SK-N-SH treated with all-trans-retinoic acid at 6 μM for 48 hours (cell line): ENCODE measurements at regions not wholly inside any gene's neighbourhood (a gene's known extent, or its start where the extent isn't known, plus 50 kb on each side); places are given as distances from the start of the nearest gene placed in this dataset.

Experiments used
- CSDC2 ChIP-seq: fragments of 250-450 bp; sonication (Bioruptor Pico); IDR thresholded peaks from 2 replicates; pipeline ENCODE4 v1.5.0; 2020; ENCODE audit warnings: mild to moderate bottlenecking, moderate library complexity
- ZFP30 ChIP-seq: fragments of 450-650 bp; formaldehyde crosslinking; IDR thresholded peaks from 2 replicates; pipeline ENCODE4 v1.5.0; 2022; ENCODE audit warnings: mild to moderate bottlenecking, moderate library complexity
- ZNF565 ChIP-seq: fragments of 450-650 bp; formaldehyde crosslinking; conservative IDR thresholded peaks from 2 replicates; pipeline ENCODE4 v1.5.0; 2020; ENCODE audit warnings: low read depth, mild to moderate bottlenecking, moderate library complexity
- ZNF70 ChIP-seq: fragments of 450-650 bp; formaldehyde crosslinking; IDR thresholded peaks from 2 replicates; pipeline ENCODE4 v1.5.0; 2020; ENCODE audit warnings: mild to moderate bottlenecking, moderate library complexity
- TF ChIP-seq, protein P1 (sequence below): fragments of 250-450 bp; sonication (Bioruptor Pico); IDR thresholded peaks from 2 replicates; pipeline ENCODE4 v1.5.1; 2021; ENCODE audit warnings: mild to moderate bottlenecking, moderate library complexity

DNA sequence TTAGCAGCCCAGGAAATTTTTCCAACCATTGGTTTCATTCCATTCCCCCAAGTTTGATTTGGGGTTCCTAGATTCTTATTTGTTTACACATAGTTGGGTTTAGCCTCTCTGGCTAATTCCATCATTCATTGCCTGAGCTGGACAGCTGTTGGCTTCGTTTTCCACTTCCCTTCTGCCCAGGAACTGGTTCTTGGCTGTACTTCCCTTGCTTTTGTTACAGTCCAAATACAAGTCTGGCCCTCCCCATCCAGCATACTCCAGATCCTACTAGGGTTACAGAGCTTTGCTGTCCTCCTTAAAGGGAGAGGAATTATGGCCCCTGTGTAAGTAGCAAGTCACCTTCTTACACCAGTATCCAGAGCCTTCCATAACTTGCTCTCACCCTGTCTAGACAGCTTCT is 356.3 kb downstream of the FAT3 start:
- TF ChIP-seq ZNF565 (CRISPR knock-in tag) (no peak), ZNF70 (no peak), CSDC2 (CRISPR knock-in tag) (no peak), ZFP30 (CRISPR knock-in tag) (no peak)
- TF ChIP-seq, protein P1, sequence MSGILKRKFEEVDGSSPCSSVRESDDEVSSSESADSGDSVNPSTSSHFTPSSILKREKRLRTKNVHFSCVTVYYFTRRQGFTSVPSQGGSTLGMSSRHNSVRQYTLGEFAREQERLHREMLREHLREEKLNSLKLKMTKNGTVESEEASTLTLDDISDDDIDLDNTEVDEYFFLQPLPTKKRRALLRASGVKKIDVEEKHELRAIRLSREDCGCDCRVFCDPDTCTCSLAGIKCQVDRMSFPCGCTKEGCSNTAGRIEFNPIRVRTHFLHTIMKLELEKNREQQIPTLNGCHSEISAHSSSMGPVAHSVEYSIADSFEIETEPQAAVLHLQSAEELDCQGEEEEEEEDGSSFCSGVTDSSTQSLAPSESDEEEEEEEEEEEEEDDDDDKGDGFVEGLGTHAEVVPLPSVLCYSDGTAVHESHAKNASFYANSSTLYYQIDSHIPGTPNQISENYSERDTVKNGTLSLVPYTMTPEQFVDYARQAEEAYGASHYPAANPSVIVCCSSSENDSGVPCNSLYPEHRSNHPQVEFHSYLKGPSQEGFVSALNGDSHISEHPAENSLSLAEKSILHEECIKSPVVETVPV = no peak
